Activated CD4-positive, CD25-positive, alpha-beta regulatory T cell treated with anti-CD3 and anti-CD28 coated beads, Interleukin-2, amount 50 U/mL, for 24 hours (primary cell): ENCODE measurements at regions not wholly inside any gene's neighbourhood (a gene's known extent, or its start where the extent isn't known, plus 50 kb on each side); places are given as distances from the start of the nearest gene placed in this dataset.

Experiments
- ATAC-seq, 2 donors: fragments of 150-1000 bp; cut with Tn5 transposase; one replicate each; pipeline ENCODE4 v1.10.0; 2021; ENCODE audit warnings: mild to moderate bottlenecking in 1 of 2, moderate library complexity in 1 of 2

DNA sequence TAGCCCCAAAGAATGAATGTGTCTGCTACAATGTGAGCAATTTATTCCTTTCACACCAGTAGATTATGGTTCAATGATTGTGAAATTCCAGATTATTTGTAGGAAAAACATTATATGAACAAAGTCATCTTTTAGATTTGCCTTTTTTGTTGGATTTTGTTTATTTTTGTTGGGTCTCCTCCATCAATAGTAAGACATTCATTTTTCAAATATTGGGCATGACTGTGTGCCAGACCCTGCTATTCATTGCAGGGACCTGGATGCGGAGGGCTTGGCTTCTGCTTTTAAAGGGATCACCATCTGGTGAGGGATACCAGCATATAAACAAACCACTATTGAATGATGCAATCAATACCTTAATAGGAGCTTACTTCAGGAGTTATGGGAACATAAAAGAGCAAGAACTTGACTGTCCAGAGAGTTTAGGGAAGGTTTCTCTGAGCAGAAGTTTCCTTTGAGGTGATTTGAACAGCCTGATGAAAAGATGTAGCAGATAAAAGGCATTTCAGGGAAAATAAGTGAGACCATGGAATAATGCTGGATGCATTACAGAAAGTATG lies 486.7 kb downstream of the EPHA4 start:
- ATAC-seq, result no peak

DNA sequence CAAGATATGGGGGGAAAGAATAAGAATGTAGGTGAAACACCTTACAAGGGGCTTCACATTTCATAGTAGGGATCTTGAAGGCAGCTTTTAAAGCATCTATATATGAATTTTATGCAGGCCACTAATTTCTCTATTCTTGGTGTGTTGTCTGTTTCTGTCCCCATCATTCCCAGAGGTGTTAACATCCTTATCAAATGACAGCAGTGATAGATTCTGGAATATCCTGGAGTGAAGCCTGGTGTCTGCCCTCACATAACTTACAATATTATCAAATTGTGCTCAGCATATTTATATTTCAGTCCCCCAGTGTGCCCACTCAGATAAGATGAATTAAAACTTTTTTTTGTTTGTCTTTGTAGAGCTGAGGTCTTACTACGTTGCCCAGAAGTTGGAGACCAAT lies 486.2 kb downstream of the EPHA4 start:
- no peak for ATAC-seq

DNA sequence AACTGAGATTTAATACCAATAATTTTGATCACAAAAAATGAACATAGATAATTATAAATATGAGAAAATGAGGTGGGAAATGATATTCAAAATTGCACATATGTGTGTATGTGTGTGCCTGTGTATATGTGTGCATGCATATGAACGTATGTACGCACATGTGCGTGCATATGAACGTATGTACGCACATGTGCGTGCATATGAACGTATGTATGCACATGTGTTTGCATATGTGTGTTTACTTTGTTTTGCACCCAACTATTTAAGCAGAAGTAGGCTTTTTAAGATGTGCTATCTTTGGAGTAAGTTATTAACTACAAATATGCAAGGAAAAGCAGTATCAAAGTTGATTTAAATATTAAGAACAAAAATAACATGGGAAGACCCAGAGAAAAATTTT lies 484.3 kb downstream of the EPHA4 start:
- no peak for ATAC-seq

DNA sequence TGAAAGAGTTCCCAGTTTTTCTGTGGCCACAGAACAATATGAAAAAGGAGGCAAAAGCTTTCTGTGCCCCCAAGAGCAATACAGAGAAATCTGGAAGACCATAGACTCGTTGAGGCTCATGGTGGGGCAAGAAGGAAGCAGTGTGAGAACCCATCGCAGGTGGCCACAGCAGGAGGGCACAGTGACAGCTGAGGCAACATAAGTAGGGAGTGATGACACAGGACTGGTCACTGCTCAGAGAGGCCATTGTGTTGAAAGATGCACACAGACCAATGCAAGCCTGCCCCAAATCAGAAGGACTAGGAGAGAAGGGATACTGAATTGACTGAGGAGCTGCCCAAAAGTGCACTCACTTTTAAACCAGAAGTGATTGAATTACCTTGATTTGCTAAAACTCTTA lies 483.6 kb downstream of the EPHA4 start:
- ATAC-seq, result no peak

DNA sequence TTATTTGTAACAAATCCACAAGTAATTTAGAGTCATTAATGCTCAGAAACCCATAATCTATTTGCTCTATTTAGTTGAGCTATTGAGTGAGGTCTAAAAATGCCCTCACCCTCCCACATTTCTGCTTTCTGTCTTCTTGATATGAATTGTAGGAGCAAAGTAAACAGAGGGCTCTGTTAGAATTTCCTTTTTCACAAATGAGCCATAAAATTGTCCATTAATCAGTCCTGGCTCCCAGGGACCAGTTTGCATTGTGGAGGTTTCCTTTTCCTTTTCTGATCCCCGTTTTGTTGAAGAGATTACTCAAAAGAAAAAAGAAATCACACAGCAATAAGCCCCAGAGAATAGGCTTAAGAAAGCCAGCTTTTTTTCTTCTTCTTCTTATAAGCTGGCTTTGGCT lies 476.7 kb downstream of the EPHA4 start:
- ATAC-seq, result no peak

DNA sequence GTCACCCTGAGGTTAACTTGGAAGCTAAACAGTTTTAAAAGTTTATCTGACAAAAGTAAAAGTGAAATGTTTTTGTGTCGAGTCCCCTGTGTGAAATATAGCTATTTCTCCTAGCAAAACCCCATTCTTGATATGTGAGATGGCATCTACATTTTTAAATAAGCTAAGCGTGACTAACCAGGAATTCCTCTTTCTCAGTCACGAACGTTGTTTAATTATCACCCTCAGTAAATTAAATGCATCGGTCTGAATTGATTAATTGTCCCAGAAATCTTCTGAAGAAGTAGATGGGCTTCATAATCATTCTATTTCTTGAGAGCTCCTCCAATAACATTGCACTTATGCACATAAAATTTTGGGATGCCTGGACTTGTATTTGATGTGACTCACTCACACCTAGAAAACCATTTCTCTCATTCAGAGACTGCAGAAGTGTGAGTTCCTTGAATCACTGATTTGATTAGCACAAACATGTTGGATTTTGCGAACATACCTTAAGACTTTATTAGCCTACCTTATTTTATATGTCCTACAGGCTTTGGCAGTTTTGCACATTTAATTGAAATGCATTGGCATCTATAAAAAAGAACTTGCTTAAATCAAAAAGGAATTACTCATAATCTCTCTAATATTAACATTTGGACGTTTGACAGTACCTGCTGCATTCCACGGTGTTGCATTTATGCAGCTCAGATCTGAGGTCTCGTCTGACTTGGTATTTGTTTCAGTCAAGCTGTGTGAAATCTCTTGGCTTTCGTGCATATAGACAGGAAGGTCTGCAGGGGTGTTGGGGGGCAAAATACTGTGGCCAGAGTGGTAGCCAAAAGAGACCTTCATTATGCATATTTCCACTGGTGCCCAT lies 475.2 kb downstream of the EPHA4 start:
- ATAC-seq, result no peak

DNA sequence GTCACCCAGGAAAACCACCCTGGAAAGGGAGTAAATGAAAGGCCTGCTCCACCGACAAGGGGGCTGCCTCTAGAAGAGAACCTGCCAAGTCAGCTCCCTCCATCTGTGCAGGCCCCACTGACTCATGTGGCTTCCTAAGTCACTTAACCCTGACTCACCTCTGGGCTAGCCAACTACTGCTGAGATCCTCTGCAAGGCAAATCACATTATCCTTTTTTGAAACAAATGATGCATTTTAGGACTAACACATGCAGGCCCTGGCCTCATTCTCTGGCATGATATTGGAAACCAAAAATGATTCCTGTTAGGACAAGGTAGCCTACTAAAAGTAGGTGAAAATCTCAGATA lies 474.6 kb downstream of the EPHA4 start:
- ATAC-seq, result no peak

DNA sequence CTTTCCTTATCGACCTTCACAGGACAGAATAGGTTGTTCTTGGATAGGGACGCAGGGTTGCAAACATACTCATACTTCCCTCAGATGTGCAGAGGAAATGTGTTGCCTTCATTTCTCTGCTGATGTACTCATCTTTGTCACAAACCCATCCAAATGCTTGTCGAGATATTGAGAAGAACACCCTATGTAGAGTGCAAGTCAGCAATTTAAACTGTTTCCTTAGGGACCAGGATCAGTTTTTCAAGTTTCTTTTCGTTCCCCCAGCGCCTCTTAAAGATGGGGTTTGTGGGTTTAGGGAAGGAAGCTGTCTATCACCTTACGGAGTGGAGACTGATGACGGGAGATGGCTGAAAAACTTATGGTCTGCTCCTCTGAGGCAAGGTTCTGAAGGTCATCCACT lies 474.2 kb downstream of the EPHA4 start:
- ATAC-seq, result no peak

DNA sequence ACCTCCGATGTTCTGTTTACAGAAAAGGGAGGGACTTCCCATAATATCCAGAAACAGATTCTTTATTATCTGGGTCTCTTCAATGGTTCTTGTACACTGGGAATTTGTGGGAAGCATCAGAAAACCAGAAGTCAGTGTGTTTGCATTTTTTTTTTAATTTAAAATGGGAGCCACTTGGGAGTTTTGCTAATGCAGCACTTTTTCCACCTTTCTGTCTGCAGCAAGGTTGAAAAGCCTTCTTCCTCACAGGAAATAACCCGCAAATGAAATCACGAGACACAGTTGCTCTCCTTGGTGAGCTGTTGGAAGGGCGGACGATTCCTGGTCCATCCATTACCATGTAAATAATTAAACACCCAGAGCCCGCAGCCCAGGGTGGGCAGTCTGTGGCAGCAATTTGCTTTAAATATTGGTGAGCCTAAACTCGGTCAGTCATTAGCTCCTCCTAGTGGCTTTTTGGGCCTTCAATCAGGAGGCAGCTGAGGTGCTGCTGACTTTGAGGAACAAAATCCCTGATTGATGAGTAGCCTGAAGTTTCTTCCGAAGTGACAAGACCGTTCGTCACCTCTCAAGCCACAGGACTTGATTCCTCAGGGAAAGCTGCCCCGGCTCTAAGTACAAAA lies 471.5 kb downstream of the EPHA4 start:
- no peak for ATAC-seq

DNA sequence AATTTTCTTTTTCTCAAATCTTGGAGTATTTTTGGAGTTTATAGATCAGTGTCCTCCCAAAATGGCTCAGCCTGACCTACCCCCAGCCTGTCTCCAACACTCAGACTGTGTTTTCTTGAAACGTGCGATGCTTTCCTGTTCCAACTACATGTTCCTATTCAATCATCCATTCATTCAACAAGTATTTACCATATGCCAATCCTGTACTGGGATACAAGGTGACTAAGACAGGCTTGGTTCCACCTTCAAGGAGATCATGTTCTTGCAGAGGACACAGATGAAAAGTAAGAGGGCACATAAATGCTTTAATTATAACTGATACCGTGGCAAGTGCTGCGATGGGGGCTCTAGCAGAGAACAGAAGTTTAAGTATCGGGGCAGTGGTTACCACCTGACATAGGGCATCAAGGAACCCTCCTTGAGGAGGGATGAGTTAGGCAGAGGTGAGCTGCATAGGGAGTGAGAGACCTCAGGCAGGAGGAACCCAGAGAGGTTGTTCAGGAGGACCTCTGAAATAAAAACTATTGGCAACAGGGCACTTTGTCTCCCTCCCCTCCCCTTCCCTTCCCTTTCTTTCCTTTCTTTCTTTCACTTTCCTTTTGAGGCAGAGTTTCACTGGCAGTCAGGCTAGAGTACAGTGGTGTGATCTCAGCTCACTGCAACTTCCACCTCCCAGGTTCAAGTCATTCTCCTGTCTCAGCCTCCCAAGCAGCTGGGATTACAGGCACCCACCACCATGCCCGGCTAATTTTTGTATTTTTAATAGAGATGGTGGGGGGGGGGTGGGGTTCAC lies 469.0 kb downstream of the EPHA4 start:
- ATAC-seq, result no peak

DNA sequence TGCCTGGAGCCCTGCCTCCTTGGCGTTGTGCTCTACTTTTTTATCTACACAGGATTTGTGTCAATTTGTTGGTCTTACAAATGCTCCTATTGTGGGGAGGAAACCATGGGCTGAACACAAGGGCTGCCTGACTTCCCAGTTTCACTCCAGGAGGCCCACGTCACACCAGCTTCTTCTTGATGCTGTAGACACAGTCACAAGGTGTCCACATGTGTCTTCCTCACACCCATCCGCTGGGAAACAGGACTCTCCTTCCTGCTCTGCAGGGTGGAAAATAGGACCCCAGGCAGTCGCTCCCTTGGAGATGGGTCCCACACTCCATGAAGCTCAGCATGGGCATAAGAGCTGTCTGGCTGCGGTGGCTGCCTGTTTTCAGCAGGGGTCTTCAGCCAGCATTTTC lies 468.2 kb downstream of the EPHA4 start:
- ATAC-seq, result no peak

DNA sequence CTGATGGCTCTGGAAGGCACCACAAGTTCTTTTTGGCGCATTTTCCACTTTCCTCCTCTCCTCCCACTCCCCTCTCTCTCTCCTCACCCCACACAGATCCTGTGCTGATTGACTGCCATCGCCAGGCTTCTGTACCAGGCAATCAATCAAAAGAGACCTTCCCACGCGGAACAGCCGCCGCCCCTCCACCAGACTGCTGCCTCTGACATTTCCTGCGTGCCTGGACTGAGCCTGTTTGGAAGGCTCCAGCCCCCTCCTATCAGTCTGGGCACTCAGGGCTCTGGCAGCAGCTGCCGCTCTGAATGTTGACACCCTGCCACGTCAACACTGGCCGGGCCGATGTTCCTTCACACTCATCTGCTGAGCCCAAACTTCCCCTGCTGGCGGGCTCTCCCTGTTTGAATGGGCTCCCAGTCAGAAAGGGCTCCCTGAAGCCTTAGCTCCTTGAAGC lies 467.7 kb downstream of the EPHA4 start:
- ATAC-seq, result no peak

DNA sequence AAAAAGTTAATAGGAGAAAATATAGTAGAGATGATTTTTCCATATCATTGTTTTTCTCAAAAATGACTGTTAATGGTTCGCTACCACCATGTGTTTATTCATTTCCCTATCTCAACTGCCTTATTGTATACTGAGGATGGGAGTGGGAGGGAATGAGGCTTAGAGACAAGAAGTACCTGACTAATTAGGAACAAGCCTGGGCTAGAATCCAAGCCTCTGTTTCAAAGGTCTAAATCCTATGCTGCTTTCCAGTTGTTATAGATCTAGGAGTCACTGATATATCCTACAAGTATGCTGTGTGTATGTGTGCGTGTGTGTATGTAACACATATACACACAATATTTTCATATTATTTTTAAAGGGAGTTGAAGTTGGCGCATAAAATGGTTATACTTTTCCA lies 465.9 kb downstream of the EPHA4 start:
- ATAC-seq, result no peak

DNA sequence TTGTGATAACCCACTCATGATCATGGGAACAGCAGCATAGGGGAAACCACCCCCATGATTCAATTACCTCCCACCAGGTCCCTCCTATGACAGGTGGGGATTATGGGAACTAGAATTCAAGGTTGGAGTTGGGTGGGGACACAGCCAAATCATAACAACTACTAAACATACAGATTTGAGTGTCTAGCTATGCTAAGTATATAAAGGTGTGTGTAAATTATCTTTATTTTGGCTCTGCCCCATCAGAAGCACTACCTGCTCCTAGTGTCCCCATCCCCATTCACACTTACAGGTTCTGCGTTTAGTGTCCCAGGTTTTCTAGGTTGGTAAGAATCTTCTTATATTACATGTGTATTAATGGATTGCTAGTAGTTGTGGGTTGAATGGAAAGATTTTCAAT lies 464.7 kb downstream of the EPHA4 start:
- no peak for ATAC-seq

DNA sequence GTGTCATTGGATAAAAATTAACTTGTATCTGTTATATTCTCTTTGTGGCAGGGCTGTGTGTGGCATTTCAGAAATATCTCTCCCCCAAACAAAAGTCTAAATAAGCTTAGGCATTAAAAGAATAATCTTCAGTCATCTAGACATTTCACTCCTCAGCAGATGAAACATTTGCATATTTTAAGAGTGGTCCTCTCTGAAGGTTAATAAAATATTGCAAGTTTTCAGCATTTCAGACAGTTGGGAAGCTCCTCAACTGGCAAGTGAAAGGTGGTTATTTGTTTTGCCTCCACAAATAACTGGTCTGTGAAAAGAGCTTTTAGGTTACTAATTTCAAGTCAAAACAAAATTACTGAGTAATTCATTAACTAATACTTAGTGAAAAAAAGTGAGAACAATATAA lies 462.6 kb downstream of the EPHA4 start:
- no peak for ATAC-seq

DNA sequence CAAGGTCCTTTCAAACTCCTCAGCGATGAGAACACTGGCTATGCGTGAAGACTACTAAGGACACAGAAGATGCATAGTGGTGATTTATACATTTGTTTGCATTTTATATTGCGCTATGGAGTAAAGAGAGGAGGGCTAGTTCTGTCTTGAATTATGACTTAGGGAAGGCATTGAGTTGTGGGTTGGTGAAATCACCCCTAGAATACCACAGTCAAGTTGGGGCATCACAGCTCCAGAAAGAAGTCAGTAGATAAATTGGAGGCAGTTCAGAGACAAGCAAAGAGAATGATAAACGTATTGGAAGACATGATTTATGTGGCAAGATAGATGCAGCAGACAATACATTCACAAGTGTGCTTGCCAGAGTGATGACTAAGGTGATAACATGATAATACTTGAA lies 460.4 kb downstream of the EPHA4 start:
- ATAC-seq, result no peak

DNA sequence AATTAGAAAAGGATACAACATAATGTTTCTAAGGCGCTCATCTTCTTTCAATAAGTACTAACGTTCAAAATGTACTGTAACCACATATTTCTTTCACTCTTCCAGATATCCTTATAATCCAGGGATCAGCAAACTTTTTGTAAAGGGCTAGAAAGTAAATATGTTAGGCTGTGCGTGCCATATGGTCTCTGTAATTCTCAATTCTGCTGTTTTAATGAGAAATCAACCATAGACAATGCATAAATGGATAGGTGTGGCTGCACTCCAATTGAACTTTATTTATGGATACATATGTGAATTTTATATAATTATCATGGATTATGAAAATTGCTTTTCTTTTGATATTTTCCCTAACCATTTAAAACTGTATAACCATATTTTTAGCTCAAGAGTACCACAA lies 459.4 kb downstream of the EPHA4 start:
- ATAC-seq, result no peak

DNA sequence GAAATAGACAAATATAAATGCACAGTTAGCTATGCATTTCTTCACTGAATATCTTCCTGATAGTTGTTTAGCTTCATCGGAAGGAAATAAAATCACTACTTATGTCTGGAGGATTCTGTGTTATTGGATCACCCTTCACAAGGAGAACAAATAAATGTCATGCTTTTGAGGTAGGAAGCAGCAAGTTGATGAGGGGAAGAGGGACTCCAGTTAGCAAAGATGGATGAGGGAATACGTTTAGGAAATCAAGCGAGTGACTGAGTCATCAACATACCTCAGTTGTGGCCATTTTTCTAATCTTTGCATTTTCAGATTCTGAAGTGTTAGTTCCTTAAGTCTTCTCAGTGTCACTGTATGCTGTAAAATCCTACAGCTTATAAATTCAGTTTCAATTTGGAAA lies 456.2 kb downstream of the EPHA4 start:
- no peak for ATAC-seq

DNA sequence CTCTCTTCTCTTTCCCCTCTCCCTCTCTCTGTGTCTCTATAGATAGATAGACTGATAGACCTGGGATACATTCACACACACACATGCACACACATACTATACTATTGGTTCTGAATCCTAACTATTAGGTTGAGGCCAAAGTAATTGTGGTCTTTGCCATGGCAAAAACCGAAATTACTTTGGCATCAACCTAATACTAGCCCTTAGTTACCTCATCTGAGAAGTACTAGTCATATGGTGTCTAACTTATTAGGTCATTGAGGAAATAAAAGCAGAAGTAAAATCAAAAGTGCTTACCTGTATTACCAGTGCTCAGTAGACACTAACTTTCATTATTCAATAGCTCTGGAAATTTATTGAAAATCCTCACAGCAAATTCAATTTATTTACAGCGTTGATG lies 451.5 kb downstream of the EPHA4 start:
- peak in 1 of 2 donors; percentile 36 for ATAC-seq

DNA sequence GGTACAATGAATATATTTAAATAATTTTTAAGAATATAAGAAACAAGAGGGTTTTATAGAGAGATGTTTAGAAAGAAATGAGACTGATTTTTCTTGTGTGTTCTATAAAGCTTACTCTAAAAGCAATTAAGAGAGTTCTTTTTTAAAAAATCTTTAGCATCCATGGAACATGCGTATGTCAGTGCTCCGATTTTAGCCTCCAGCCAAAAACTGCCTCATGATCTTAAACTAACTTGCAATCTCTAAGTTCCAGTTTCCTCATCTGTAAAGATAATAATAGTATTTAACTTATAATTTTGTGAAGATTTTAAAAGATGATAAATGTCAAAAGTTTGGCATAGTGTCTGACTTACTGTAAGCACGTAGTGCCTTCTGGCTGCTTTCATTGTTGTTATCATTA lies 448.7 kb downstream of the EPHA4 start:
- ATAC-seq, result no peak

DNA sequence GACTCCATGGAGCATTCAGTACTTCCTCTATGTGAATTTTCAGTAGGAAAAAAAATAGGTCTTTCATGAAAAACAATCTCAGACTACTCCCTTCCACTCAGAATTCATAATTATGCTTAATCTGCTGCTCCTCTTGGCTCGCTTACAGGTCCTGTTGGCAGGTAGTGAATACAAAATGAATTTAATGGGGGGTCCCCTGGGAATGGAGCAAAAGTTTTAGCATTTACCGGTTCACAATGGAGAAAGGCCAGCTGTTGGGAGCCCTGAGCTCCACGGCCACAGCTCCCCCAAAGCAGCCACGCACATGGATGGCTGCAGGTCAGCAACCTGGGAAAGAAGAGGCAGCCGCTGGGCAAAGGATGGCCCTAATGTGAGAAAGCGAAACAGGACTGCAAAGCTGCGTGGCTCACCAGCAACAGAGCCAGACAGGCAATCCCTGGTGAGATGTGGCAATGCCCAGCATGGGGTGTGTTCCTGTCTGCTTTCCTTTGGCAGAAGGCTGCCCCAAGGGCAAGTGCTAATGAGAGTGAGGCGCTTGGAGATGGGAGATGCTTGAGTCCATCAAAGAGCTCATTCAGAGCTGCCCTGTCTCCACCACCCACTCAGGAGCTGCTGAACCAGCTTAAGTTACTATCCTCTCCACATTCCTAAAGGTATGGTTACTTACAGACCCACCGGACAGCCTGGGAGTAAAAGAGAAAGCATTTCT lies 447.4 kb downstream of the EPHA4 start:
- no peak for ATAC-seq

DNA sequence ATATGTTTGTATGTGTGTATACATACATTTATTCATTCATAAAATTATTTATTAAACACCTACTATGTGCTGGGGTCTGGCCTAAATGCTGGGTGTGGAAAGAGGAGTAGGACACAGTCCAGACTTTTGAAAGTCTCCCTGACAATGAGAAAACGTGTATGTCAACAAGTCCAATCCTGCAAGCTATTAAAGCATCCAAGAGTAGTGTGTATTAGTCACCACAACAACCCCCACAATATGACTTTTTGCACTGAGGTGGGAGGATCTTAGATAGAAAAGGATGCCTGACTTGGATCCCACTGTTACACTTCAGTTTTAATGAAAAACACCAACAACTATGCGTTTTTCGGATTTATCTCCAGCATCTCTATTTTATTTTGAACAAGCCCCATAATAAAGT lies 446.4 kb downstream of the EPHA4 start:
- ATAC-seq, result no peak

DNA sequence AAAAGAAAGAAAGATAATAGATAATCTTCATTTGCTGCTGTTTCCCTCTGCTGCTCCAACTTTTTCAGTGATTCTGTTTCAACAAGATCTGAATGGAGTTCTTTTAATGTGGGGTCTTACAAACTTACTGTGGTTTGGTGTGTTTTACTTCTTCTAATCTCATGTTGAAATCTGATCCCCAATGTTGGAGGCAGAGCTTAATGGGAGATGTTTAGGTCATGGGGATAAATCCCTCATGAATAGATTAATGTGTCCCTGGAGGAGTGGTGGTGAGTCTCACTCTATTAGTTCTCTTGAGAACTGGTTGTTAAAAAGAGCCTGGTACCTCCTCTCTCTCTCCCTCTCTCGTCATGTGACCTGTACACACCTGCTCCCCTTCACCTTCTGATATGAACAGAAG lies 442.4 kb downstream of the EPHA4 start:
- ATAC-seq, result no peak
